GM19467 (cell line): ENCODE measurements at regions not wholly inside any gene's neighbourhood (a gene's known extent, or its start where the extent isn't known, plus 50 kb on each side); places are given as distances from the start of the nearest gene placed in this dataset.
"Not testable (repeated sequence)": the region's sequence is repeated elsewhere in the genome, so short reads cannot be mapped to it uniquely, and the experiment has no call there.

Experiments used
- ATAC-seq: cut with Tn5 transposase; IDR thresholded peaks from one replicate; pipeline ENCODE4 v1.9.1; 2021; ENCODE audit warnings: mild to moderate bottlenecking, moderate library complexity; ENCODE audit not compliant: unreplicated experiment

DNA sequence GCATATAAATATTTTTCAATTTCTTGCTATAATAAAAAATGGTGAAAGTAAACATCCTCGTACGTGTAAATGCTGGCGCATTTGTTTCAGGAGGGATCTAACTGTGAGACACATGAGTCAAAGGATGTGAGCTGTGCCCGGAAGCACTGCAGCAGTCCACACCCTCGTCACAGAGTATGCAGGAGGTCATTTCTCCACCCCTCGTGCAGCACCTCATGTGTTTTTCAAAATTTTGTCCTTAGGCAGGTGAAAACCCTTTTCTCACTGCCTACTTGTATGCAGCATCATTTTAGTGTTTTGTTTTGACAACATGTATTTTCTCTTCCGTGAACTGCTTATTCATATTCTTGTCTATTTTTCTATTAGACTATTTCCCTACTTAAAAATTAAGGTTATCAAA lies 162.7 kb downstream of the AVL9 start:
- peak; percentile 30 for ATAC-seq

- not testable (repeated sequence) for ATAC-seq
Measured at GRCh38 chr7:32654549-32654948, 159.3 kb downstream of the AVL9 start.

- not testable (repeated sequence) for ATAC-seq
Measured at GRCh38 chr7:32650356-32650755, 155.1 kb downstream of the AVL9 start.

- ATAC-seq, result no peak
Measured at GRCh38 chr7:32648408-32649156, 153.3 kb downstream of the AVL9 start.

GRCh38 chr7:32645255-32645654 lies 150.0 kb downstream of the AVL9 start:
- not testable (repeated sequence) for ATAC-seq

GRCh38 chr7:32643194-32643593 lies 147.9 kb downstream of the AVL9 start:
- no peak for ATAC-seq

DNA sequence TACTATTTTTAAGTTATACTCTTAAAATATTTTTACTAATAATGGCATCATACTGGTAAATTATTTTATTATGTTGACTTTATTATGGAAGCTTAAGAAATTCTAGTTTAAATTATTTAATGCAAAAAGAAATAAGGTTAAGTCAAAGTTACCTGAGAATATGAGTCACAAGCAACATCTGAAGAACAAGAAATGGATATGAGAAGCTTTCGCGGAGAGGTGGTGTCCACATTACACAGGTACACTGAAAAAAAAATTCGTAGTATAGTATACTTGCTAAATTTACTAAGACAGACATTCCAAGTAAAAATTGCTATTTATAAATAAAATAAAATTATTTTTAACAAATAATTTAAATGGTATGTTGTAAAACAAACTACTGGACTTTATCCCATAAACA lies 143.8 kb downstream of the AVL9 start:
- no peak for ATAC-seq

DNA sequence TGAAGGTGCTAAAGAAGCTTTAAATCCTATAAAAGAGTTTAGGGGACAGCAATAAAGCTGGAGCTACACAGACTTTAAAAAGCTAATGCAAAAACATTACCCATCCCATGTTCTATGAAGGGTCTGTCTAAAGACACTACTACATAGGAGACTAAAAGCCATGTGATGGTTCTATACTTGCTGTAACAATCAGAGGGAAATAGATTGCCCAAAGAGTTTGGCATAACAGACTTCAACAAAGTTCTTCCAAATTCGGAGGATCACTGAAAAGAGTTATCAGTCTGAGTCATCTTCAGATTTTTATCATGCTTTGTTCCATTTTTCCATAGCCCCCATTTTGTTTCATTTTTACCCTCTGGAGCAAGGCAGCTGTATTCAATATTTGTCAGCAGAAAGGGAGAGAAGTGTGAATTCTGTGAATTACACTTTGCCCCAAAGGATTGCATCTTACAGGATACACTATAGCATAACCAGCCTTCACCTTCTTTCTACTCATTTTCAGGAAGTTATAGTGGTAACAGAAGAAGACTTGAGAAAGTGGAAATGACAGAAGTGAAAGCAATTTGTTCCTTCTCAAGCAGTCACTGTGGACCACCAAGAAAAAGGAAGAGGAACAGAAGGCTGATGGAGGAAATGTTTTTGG lies 143.3 kb downstream of the AVL9 start:
- ATAC-seq, result peak; percentile 88
